GM23338 (cell line): ENCODE measurements at regions not wholly inside any gene's neighbourhood (a gene's known extent, or its start where the extent isn't known, plus 50 kb on each side); places are given as distances from the start of the nearest gene placed in this dataset.

ENCODE experiments used
- ATAC-seq: fragments of 200-7000 bp; cut with Tn5 transposase; 3 replicates; pipeline ENCODE4 v1.9.1; 2020
- DNase-seq: peaks from one replicate; pipeline ENCODE4 v3.0.0-alpha.2; 2015; ENCODE audit warnings: low spot score
- H2AFZ ChIP-seq: fragments of 200-600 bp; sonication (generic); 2 replicates; pipeline ENCODE4 v1.8.0; 2016; ENCODE audit warnings: antibody characterized with exemption, mild to moderate bottlenecking, moderate library complexity
- H3F3A ChIP-seq: fragments of 200-600 bp; sonication (generic); replicated peaks from 2 replicates; pipeline ENCODE4 v1.8.0; 2017; ENCODE audit warnings: antibody characterized with exemption, mixed run types, low read depth
- H3K27ac ChIP-seq: fragments of 200-600 bp; sonication (generic); 2 replicates; pipeline ENCODE4 v1.6.1; 2016; ENCODE audit warnings: low read depth
- H3K27me3 ChIP-seq: fragments of 200-600 bp; sonication (generic); 2 replicates; pipeline ENCODE4 v1.8.0; 2016; ENCODE audit warnings: mild to moderate bottlenecking, mixed run types, moderate library complexity; ENCODE audit not compliant: insufficient read depth
- H3K36me3 ChIP-seq: fragments of 200-600 bp; sonication (generic); 2 replicates; pipeline ENCODE4 v1.8.0; 2016; ENCODE audit warnings: mild to moderate bottlenecking; ENCODE audit not compliant: insufficient read depth
- H3K4me1 ChIP-seq: fragments of 200-600 bp; sonication (generic); 2 replicates; pipeline ENCODE4 v1.8.0; 2016; ENCODE audit warnings: mild to moderate bottlenecking, moderate library complexity; ENCODE audit not compliant: insufficient read depth
- H3K4me2 ChIP-seq: fragments of 200-600 bp; sonication (generic); 2 replicates; pipeline ENCODE4 v1.7.1; 2017; ENCODE audit warnings: mixed run types
- H3K4me3 ChIP-seq: fragments of 200-600 bp; sonication (generic); 2 replicates; pipeline ENCODE4 v1.6.1; 2016; ENCODE audit warnings: mixed run types
- H3K79me2 ChIP-seq: fragments of 200-600 bp; sonication (generic); replicated peaks from 2 replicates; pipeline ENCODE4 v1.8.0; 2017; ENCODE audit warnings: mild to moderate bottlenecking; ENCODE audit not compliant: insufficient read depth
- H3K9me2 ChIP-seq: fragments of 200-600 bp; sonication (generic); 2 replicates; pipeline ENCODE4 v1.8.0; 2017; ENCODE audit not compliant: insufficient read depth
- H4K20me1 ChIP-seq: fragments of 200-600 bp; sonication (generic); replicated peaks from 2 replicates; pipeline ENCODE4 v1.8.0; 2017; ENCODE audit warnings: mild to moderate bottlenecking; ENCODE audit not compliant: insufficient read depth
- H3K27ac Mint-ChIP-seq: 2 replicates; pipeline ENCODE4 v1.8.0; 2020; ENCODE audit warnings: inconsistent platforms, mild to moderate bottlenecking, moderate library complexity, mixed read lengths
- H3K27me3 Mint-ChIP-seq: 3 replicates; pipeline ENCODE4 v1.8.0; 2022; ENCODE audit warnings: low read depth, mild to moderate bottlenecking, moderate library complexity, mixed read lengths, inconsistent platforms; ENCODE audit not compliant: insufficient read depth, poor library complexity
- H3K36me3 Mint-ChIP-seq: 3 replicates; pipeline ENCODE4 v1.8.0; 2021; ENCODE audit warnings: low read depth, mild to moderate bottlenecking, inconsistent platforms, moderate library complexity, mixed read lengths
- H3K4me1 Mint-ChIP-seq: 3 replicates; pipeline ENCODE4 v1.8.0; 2020; ENCODE audit warnings: mild to moderate bottlenecking, inconsistent platforms, mixed read lengths
- H3K4me3 Mint-ChIP-seq: 3 replicates; pipeline ENCODE4 v1.8.0; 2021; ENCODE audit warnings: moderate library complexity, mild to moderate bottlenecking, inconsistent platforms, mixed read lengths
- H3K9me3 Mint-ChIP-seq: 3 replicates; pipeline ENCODE4 v1.8.0; 2020; ENCODE audit warnings: moderate library complexity, mild to moderate bottlenecking, inconsistent platforms, mixed read lengths
- CREB1 ChIP-seq: fragments of 250-450 bp; sonication (Bioruptor Pico); IDR thresholded peaks from 2 replicates; pipeline ENCODE4 v1.5.0; 2020; ENCODE audit warnings: low read depth, mild to moderate bottlenecking, moderate library complexity
- CTCF ChIP-seq, 2 experiments: fragments of 200-600 bp in 1 of 2; sonication (generic) in 1 of 2; conservative IDR thresholded peaks; 2 replicates each; pipeline versions ENCODE4 v1.5.1 to v1.6.1; 2016 to 2017; ENCODE audit warnings: antibody characterized with exemption in 2 of 2, low read depth in 2 of 2, mild to moderate bottlenecking in 2 of 2, moderate library complexity in 1 of 2
- EZH2 ChIP-seq: fragments of 200-600 bp; sonication (generic); IDR thresholded peaks from one replicate; pipeline ENCODE4 v1.8.0; 2017; ENCODE audit warnings: antibody characterized with exemption, mild to moderate bottlenecking, low read depth; ENCODE audit not compliant: unreplicated experiment
- EZH2phosphoT487 ChIP-seq: fragments of 200-600 bp; sonication (generic); IDR thresholded peaks from one replicate; pipeline ENCODE4 v1.8.1; 2018; ENCODE audit warnings: antibody characterized with exemption; ENCODE audit not compliant: unreplicated experiment
- JUNB ChIP-seq: IDR thresholded peaks from one replicate; pipeline ENCODE4 v1.6.1; 2016; ENCODE audit warnings: antibody characterized with exemption; ENCODE audit not compliant: unreplicated experiment
- NANOG ChIP-seq: IDR thresholded peaks from 2 replicates; pipeline ENCODE4 v1.6.1; 2016; ENCODE audit warnings: antibody characterized with exemption, borderline replicate concordance
- POLR2AphosphoS5 ChIP-seq: IDR thresholded peaks from 2 replicates; pipeline ENCODE4 v1.6.1; 2016; ENCODE audit warnings: antibody characterized with exemption, low read depth
- REST ChIP-seq: IDR thresholded peaks from one replicate; pipeline ENCODE4 v1.6.1; 2018; ENCODE audit warnings: antibody characterized with exemption; ENCODE audit not compliant: unreplicated experiment
- STAT1 ChIP-seq: IDR thresholded peaks from one replicate; pipeline ENCODE4 v1.6.1; 2016; ENCODE audit warnings: antibody characterized with exemption; ENCODE audit not compliant: unreplicated experiment
- ZNF114 ChIP-seq: fragments of 250-450 bp; sonication (Bioruptor Pico); IDR thresholded peaks from 2 replicates; pipeline ENCODE4 v1.5.0; 2020; ENCODE audit warnings: mild to moderate bottlenecking, moderate library complexity
- ZNF331 ChIP-seq: fragments of 250-450 bp; sonication (Bioruptor Pico); IDR thresholded peaks from 2 replicates; pipeline ENCODE4 v1.5.0; 2020; ENCODE audit warnings: low read depth, mild to moderate bottlenecking, moderate library complexity
- TF ChIP-seq, protein P1 (sequence below): fragments of 250-450 bp; sonication (Bioruptor Pico); IDR thresholded peaks from 2 replicates; pipeline ENCODE4 v1.5.0; 2020; ENCODE audit warnings: mild to moderate bottlenecking, moderate library complexity
- TF ChIP-seq, protein P2 (sequence below): IDR thresholded peaks from 2 replicates; pipeline ENCODE4 v1.6.1; 2016; ENCODE audit warnings: antibody characterized with exemption

DNA sequence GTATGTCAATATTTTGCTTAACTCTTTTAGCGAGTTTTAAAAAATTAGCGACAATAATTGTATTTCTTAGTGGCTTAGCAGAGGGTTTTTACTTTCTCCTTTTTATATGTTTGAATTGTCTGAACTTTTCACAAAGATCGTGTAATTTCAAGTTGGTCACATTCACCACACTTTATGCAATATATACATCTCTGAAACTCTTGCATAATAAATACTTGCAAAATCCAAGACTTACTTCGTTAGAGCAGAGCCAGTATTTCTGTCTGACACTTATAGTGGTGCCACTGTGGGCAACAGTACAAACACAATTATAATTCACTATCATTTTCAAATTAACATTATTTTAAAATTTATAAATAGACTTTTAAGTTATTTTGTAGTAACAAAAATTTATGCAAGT lies 62.0 kb downstream of the SUCNR1 start:
- Histone ChIP-seq H4K20me1 (no peaks in the 10 kb centered on the region), H3K9me2 (0 out of 2 replicates have a peak, but pooled peaks cover 8% of the 10 kb centered on the region), H3K4me1 (peaks cover 5% of the 10 kb centered on the region; the same call in 1 of the 2 replicates), H3K36me3 (no peaks in the 10 kb centered on the region), H3K4me2 (no peak overlapping the region), H3K27ac (no peak overlapping the region), H3K4me3 (no peak overlapping the region), H3K79me2 (no peaks in the 10 kb centered on the region), H3K27me3 (no peaks in the 10 kb centered on the region), H2AFZ (no peak overlapping the region), H3F3A (no peaks in the 10 kb centered on the region)
- ATAC-seq (no peak), DNase-seq (no peak)
- no peak overlapping the region for H3K27ac Mint-ChIP-seq
- no peak for TF ChIP-seq CTCF (conservative IDR thresholded peaks at IDR 0.05; ENCODE audit: low read depth in 2 of 2)
- no peak for TF ChIP-seq NANOG
- TF ChIP-seq CREB1 (CRISPR knock-in tag) = no peak
- no peak for TF ChIP-seq POLR2AphosphoS5
- no peak for TF ChIP-seq JUNB
- no peak for TF ChIP-seq ZNF114 (CRISPR knock-in tag)
- TF ChIP-seq, protein P1, sequence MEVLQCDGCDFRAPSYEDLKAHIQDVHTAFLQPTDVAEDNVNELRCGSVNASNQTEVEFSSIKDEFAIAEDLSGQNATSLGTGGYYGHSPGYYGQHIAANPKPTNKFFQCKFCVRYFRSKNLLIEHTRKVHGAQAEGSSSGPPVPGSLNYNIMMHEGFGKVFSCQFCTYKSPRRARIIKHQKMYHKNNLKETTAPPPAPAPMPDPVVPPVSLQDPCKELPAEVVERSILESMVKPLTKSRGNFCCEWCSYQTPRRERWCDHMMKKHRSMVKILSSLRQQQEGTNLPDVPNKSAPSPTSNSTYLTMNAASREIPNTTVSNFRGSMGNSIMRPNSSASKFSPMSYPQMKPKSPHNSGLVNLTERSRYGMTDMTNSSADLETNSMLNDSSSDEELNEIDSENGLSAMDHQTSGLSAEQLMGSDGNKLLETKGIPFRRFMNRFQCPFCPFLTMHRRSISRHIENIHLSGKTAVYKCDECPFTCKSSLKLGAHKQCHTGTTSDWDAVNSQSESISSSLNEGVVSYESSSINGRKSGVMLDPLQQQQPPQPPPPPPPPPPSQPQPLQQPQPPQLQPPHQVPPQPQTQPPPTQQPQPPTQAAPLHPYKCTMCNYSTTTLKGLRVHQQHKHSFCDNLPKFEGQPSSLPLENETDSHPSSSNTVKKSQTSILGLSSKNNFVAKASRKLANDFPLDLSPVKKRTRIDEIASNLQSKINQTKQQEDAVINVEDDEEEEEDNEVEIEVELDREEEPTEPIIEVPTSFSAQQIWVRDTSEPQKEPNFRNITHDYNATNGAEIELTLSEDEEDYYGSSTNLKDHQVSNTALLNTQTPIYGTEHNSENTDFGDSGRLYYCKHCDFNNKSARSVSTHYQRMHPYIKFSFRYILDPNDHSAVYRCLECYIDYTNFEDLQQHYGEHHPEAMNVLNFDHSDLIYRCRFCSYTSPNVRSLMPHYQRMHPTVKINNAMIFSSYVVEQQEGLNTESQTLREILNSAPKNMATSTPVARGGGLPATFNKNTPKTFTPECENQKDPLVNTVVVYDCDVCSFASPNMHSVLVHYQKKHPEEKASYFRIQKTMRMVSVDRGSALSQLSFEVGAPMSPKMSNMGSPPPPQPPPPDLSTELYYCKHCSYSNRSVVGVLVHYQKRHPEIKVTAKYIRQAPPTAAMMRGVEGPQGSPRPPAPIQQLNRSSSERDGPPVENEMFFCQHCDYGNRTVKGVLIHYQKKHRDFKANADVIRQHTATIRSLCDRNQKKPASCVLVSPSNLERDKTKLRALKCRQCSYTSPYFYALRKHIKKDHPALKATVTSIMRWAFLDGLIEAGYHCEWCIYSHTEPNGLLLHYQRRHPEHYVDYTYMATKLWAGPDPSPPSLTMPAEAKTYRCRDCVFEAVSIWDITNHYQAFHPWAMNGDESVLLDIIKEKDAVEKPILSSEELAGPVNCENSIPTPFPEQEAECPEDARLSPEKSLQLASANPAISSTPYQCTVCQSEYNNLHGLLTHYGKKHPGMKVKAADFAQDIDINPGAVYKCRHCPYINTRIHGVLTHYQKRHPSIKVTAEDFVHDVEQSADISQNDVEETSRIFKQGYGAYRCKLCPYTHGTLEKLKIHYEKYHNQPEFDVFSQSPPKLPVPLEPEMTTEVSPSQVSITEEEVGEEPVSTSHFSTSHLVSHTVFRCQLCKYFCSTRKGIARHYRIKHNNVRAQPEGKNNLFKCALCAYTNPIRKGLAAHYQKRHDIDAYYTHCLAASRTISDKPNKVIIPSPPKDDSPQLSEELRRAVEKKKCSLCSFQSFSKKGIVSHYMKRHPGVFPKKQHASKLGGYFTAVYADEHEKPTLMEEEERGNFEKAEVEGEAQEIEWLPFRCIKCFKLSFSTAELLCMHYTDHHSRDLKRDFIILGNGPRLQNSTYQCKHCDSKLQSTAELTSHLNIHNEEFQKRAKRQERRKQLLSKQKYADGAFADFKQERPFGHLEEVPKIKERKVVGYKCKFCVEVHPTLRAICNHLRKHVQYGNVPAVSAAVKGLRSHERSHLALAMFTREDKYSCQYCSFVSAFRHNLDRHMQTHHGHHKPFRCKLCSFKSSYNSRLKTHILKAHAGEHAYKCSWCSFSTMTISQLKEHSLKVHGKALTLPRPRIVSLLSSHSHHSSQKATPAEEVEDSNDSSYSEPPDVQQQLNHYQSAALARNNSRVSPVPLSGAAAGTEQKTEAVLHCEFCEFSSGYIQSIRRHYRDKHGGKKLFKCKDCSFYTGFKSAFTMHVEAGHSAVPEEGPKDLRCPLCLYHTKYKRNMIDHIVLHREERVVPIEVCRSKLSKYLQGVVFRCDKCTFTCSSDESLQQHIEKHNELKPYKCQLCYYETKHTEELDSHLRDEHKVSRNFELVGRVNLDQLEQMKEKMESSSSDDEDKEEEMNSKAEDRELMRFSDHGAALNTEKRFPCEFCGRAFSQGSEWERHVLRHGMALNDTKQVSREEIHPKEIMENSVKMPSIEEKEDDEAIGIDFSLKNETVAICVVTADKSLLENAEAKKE (CRISPR knock-in tag) = no peak
- TF ChIP-seq, protein P2, sequence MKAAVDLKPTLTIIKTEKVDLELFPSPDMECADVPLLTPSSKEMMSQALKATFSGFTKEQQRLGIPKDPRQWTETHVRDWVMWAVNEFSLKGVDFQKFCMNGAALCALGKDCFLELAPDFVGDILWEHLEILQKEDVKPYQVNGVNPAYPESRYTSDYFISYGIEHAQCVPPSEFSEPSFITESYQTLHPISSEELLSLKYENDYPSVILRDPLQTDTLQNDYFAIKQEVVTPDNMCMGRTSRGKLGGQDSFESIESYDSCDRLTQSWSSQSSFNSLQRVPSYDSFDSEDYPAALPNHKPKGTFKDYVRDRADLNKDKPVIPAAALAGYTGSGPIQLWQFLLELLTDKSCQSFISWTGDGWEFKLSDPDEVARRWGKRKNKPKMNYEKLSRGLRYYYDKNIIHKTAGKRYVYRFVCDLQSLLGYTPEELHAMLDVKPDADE = no peak
- no peak for TF ChIP-seq REST
- TF ChIP-seq EZH2 = no peak
- TF ChIP-seq ZNF331 (CRISPR knock-in tag) = no peak
- TF ChIP-seq EZH2phosphoT487 = no peak
- TF ChIP-seq STAT1 = no peak
- no peaks in the 10 kb centered on the region for H3K36me3 Mint-ChIP-seq
- 0 out of 3 replicates have a peak, but pooled peaks cover 4% of the 10 kb centered on the region for H3K4me1 Mint-ChIP-seq
- H3K27me3 Mint-ChIP-seq = no peaks in the 10 kb centered on the region
- H3K9me3 Mint-ChIP-seq = no peaks in the 10 kb centered on the region
- no peak overlapping the region for H3K4me3 Mint-ChIP-seq
